ENCODE measurements at regions not wholly inside any gene's neighbourhood (a gene's known extent, or its start where the extent isn't known, plus 50 kb on each side); places are given as distances from the start of the nearest gene placed in this dataset.

GRCh38 chrX:143435916-143436315, 81.4 kb downstream of the SPANXN3 start:
- no peak for TF ChIP-seq CTCF (IDR thresholded peaks at IDR 0.05)
- no peak for TF ChIP-seq POLR2A (IDR thresholded peaks at IDR 0.05)
- no peak for TF ChIP-seq EP300 (IDR thresholded peaks at IDR 0.05)
- no peak for TF ChIP-seq POLR2AphosphoS5 (IDR thresholded peaks at IDR 0.05)

Measured in stomach (tissue), 4 donors.